ENCODE measurements at regions not wholly inside any gene's neighbourhood (a gene's known extent, or its start where the extent isn't known, plus 50 kb on each side); places are given as distances from the start of the nearest gene placed in this dataset.

DNA sequence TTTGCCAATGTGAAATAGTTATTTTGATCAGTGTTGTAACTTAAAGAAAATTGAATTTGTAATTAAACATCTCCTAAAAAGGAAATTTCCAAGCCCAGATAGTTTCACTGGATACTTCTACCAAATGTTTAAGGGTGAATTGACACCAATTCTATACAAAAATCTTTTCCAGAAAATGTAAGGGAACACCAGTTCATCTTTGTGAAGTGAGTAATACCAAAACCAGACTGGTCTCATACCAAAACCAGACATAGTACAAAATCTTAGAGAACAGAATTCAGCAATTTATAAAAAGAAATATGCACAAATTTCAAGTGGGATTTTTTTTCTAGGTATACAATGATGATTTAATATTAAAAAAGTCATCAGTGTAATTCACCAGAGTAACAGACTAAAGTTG lies 86.0 kb upstream of the ZNF32 start:
- DNase-seq (ENCODE audit: low spot score): no peak

DNA sequence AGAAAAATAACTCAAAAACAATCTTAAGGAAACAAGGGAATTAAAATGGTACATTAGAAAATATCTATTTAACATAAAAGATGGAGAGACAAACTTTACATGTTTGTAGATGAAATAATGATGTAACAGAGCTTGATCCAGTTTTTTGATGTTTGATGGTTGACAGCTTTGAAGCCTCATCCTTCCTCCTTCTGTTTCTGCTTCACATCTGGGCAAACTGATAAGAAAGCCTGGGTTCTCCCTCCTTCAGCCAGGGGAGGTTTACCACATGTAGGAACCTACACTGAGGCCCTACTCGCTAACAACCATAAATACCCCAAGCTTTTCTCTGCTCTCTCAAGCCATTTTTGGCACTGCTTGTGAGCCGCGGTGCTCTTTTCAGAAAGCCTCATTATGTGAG lies 82.8 kb upstream of the ZNF32 start:
- DNase-seq (ENCODE audit: low spot score): no peak

DNA sequence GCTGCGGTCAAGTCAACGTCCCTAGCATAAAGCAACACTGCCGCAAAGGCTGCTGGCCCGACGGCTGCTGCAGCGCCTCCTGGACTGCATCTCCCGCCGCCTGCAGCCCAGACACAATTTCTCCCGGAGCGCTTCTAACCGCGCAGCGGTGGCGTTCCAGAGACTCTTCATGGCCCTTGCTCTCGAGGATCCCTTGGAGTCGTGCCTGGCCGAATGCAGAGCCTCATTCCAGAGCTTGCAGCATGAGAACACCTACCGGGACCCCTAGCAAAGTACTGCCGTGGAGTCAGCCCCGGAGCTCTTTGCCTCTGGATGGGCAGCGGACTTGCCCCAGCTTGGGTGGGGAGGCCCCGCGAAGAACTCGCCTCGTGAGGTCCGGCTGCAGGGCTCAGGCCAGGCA lies 79.7 kb upstream of the ZNF32 start:
- DNase-seq (ENCODE audit: low spot score): no peak

DNA sequence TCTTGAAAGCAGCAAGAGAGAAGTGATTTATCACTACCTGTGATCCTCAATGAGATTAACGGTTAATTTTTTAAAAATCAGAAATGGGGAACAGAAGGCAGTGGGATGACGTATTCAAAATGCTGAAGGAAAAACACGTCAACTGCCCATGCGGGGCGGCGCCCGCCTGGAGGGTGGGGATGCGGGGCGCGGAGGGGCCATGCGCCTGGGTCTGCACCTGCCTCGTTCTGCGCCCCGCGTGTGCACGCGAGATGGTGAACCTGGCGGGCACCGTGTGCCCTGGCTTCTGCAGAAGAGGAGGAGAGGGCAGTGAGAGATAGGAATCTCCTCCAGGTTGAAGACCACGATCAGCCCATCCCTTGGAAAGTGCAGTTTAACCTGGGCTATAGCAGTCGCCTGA lies 79.3 kb upstream of the ZNF32 start:
- DNase-seq (ENCODE audit: low spot score): no peak

DNA sequence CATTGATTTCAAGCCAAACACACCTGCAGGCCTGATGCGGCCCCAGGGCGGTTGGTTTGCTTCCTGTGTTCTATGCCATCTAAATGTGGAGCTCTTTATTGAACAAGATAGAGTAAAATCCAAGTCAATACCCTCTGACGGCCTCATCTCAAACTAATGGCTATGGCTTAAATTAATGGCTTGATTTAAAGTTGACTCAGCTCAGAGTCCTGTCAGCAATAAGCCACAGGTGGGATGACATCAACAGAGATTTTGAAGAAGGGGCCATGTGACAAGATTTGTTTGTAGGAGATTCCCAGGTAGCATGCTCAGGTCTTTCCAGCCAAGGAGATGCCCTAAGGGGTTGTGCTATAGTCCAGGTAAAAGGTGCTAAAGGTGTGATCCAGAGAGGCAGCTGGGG lies 66.7 kb upstream of the ZNF32 start:
- DNase-seq (ENCODE audit: low spot score): no peak

DNA sequence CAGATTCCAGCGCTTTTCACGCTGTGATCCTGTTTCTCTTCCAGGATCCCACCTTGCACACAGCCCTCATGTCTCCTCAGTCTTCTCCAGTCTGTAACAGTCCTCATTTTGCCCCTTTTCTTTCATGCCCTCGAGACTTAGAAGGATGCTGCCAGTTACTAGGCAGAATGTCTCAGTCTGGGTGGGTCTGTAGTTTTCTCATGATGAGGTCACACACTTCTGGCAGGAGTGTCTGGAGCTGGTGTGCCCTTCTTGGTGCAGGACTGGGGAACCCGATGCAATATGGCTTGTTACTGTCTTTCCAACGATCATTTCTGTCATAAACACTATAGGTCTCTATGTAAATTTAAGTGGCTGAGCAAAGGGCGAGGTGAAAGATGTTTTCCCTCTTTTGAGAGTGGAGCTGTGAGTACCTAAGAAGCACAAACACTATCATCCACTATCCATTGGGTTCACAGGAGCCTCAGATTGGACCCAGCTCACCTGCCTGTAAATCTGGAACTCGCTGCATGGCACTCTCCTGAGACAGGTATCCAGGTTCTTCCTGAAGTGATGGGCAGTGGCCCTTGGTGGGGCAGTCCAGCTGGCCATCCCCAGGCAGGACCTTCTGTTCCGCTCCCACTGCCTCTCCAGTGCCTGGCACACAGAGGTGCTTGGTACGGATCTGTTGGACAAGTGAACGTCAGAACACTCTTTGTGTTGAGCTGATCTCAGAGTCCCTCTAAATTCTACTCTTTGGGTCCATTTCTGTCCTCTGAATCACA lies 64.3 kb upstream of the ZNF32 start:
- DNase-seq (ENCODE audit: low spot score): no peak

DNA sequence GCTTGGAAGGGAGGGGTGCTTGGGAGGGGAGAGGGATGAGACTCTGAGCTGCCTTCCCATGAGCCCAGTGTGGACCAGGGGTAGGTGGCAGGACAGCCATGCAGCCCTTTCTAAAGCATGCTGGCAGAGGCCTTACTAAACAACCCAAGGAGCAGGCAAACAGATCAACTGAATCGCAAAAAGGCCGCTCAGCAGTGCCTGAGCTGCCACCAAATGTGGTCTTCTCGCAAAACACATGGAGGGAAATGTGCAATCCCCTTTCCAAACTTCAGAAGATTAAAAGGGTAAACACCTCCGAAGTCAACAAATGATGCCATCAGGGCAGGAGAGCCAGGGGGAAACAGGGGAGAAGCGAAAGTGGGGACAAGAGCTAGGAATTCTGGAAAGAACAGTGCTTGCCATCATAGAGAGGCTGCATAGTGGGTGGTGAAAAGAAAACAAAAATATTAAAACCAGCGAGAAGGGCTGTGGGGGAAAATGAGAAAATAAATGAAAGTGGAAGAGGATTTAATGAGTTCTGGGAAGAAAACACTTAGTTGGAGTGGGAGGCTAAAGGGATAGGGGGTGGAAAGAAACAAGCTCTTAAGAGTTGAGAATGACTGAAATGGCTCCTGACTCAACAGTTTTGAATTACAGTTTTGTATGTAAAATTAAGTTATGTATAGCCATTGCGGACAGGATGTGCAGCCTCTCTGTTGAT lies 62.2 kb upstream of the ZNF32 start:
- DNase-seq (ENCODE audit: low spot score): no peak

DNA sequence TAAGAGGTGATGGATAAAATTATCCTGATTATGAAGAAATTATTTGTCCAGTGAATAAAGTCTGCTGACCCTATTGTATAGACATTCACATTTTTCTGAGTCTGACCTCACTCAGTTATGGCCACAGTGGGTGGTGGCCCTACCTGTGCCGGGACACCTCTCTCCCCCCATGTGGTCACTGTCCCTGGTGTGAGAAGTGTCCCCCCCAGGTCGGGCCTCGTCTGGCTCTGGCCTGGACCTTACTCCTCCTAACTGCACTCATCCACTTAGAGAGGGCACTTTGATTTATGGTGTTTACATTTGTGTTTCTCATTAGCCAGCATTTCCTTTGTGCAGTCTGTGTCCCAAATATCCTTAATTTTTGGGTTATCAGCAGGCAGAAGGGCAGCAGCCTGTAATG lies 59.6 kb upstream of the ZNF32 start:
- DNase-seq (ENCODE audit: low spot score): no peak

DNA sequence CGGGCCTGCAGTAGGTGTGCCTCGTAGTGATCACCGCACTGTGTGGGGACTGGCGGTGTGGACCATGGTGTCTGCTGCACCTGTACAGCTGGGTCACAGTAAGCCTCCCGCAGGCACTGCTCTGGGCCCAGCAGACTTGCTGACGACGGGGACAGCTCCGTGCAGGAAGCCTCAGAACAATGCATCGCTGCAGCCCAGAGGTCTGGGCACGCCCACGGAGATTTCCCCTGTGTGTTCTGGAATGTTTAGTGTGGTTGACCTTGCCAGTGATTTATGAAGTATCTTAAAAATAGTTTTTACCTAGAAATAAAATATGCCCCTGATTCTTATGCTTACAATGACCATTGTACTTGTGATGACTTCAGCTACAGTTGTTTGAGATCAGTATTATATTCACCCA lies 59.1 kb upstream of the ZNF32 start:
- peak; percentile 38 for DNase-seq (ENCODE audit: low spot score)

DNA sequence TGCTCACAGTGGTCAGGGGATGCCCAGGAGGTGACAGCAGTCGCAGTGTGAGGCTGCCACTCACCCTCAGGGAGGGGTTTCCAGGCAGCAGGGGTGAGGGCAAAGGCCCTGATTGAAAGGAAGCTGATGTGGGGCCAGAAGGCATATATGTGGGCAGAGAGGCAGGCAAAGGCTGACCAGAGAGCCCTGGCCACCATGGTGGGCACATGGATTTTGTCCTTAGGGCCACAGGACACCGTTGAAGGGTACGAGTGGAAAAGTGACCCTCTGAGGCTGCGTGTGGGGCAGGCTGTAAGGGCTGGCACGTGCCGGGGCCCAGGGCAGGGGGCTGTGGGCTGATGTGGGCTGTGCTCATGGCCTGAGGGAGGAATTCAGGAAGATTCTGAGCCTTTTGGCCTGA lies 57.5 kb upstream of the ZNF32 start:
- no peak for DNase-seq (ENCODE audit: low spot score)

DNA sequence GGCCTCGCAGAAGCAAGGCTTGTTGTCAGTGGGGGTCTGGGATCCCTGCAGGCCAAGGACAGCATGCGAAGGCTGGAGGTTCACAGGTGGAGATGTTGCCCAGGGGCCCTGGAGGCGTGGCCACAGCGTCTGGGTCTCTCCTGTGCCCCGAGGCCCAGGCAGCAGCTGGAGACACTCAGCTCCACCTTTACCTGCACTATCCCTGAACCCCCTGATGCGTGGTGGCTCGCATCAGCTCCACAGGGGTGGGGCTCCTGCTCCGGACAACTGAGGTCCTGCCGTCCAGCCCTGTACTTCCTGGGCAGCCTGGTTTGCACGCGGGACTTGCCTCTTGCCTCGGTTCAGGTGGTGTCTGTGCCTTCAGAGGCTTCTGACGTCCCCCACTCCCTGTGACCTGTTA lies 54.6 kb upstream of the ZNF32 start:
- DNase-seq (ENCODE audit: low spot score): no peak

DNA sequence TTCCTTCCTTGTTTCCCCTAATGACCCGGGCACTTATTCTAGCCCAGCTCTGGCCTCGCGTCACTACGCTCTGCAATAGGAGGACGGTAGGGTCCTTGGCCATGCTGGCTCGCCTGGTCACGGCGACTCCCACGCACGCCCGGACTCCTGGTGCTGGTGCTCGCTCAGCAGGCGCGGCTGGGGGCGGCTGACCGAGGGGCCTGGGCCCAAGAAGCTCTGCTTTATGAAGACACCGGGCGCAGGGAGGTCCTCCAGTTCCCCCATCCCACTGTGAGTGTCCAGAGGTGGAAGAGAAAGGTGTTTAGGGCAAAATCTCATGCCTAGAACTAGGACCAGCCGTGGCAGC lies 54.2 kb upstream of the ZNF32 start:
- DNase-seq (ENCODE audit: low spot score): no peak

DNA sequence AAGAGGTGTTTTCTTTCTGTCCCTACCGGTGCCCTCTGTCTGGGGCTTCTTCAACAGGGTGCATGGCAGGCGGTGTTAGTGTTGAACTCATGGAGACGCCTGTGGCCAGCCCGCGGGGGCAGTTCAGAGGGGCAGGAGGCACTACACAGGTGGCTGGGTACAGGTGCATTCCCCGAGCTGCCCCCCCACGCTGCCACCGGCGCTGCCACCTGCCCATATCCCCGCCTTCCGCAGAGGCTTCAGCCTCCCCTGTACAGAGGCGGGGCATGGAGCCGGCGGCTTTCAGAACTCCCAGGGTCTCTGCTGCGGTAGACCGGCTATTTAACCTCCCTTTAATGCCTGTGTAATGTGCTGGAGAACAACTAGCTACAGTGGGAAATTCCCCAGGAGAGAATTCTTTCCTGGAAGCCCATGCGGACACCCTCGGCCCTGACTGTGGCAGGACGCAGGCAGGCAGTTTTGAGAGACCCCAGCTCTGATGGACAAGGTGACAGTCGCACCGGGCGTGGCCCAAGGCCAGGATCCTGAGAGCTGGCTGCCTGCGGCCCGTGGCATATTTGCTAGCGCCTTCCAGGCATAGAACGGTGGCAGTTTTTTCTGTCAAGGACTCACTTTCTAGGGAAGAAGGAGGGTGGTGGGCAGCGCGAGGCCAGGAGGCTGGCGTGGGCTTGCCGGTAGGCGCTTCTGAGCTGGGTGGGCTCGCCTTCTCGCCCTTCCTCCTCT lies 53.7 kb upstream of the ZNF32 start:
- DNase-seq (ENCODE audit: low spot score): no peak

DNA sequence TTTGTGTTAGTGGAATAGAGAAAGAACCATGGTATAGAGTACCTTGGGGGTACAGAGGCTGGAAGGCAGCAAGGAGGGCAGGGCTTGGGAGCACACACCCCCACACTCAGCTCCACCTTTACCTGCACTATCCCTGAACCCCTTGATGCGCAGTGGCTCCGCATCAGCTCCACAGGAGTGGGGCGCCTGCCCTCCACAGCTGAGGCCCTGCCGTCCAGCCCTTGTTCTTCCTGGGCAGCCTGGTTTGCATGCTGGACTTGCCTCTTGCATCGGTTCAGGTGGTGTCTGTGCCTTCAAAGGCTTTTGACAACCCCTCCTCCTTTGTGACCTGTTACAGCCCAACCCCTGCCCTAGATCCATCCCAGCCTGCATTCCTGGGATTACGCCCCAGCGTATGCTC lies 52.6 kb upstream of the ZNF32 start:
- DNase-seq (ENCODE audit: low spot score): no peak

DNA sequence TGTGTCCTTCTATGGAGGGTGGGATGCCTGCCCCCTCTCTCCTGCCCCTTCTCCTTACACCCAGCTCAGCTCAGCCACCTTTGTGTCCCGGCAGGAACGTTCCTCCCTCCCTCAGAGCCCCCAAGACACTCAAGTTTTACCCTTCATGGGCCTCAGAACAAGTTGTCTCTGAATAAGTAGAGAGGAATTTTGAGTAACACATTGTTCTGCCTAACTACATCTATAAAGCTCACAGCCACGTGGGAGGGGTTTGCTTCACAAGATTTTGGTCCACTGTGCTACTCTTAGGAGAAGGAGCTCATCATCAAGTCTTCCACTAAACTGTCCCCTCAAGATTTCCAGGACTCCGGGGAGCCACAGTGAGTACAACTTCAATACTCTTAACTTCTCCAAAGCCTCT lies 51.6 kb upstream of the ZNF32 start:
- no peak for DNase-seq (ENCODE audit: low spot score)

DNA sequence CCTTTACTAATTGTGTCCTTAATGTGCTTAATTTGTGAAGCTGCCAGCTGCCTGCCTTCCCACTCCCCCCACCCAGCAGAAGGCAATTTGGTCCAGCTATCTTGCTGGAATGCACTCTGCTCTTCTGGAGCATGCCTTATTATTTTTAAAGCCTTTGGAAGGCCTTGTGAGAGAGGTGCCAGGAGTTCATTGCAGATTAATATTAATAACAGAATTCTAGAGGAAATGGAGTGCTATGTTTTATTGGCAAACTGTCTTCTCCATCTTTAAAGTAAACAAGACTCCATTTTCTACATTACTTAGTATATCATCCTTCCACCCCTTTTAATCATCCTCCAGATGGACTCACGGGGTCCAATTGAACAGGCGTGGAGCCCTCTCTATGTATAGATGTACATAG lies 50.8 kb upstream of the ZNF32 start:
- no peak for DNase-seq (ENCODE audit: low spot score)

Data from iPS-NIHi11 (cell line).